HG03378 (cell line): ENCODE measurements at regions not wholly inside any gene's neighbourhood (a gene's known extent, or its start where the extent isn't known, plus 50 kb on each side); places are given as distances from the start of the nearest gene placed in this dataset.
"Not testable (repeated sequence)": the region's sequence is repeated elsewhere in the genome, so short reads cannot be mapped to it uniquely, and the experiment has no call there.

Source experiments
- ATAC-seq: cut with Tn5 transposase; IDR thresholded peaks from one replicate; pipeline ENCODE4 v1.9.1; 2021; ENCODE audit warnings: mild to moderate bottlenecking, moderate library complexity; ENCODE audit not compliant: unreplicated experiment

GRCh38 chr1:178020968-178021640, 51.2 kb upstream of the SEC16B start:
- no peak for ATAC-seq

GRCh38 chr1:178021950-178022349, 52.1 kb upstream of the SEC16B start:
- no peak for ATAC-seq

GRCh38 chr1:178023181-178023618, 53.3 kb upstream of the SEC16B start:
- peak; percentile 43 for ATAC-seq

GRCh38 chr1:178024504-178024903, 54.6 kb upstream of the SEC16B start:
- no peak for ATAC-seq

- no peak for ATAC-seq
Measured at GRCh38 chr1:178025613-178026356, 55.9 kb upstream of the SEC16B start.

- no peak for ATAC-seq
Measured at GRCh38 chr1:178028841-178029481, 59.1 kb upstream of the SEC16B start.

GRCh38 chr1:178030467-178030866, 60.6 kb upstream of the SEC16B start:
- no peak for ATAC-seq

- ATAC-seq, result peak; percentile 95
Measured at GRCh38 chr1:178031856-178032320, 62.0 kb upstream of the RASAL2 start.

GRCh38 chr1:178033019-178033418, 60.9 kb upstream of the RASAL2 start:
- ATAC-seq, result no peak

- no peak for ATAC-seq
Measured at GRCh38 chr1:178034676-178035075, 59.2 kb upstream of the RASAL2 start.

- ATAC-seq, result no peak
Measured at GRCh38 chr1:178036090-178036489, 57.8 kb upstream of the RASAL2 start.

GRCh38 chr1:178037510-178038253, 56.2 kb upstream of the RASAL2 start:
- ATAC-seq, result no peak

- no peak for ATAC-seq
Measured at GRCh38 chr1:178038372-178038771, 55.5 kb upstream of the RASAL2 start.

GRCh38 chr1:178039891-178040290, 54.0 kb upstream of the RASAL2 start:
- ATAC-seq, result no peak

GRCh38 chr1:178043940-178044339, 50.0 kb upstream of the RASAL2 start:
- ATAC-seq, result not testable (repeated sequence)
